HCT116 (cell line): ENCODE measurements at regions not wholly inside any gene's neighbourhood (a gene's known extent, or its start where the extent isn't known, plus 50 kb on each side); places are given as distances from the start of the nearest gene placed in this dataset.

Experiments used
- ATAC-seq: fragments of 200-7000 bp; cut with Tn5 transposase; 2 replicates; pipeline ENCODE4 v1.9.1; 2020; ENCODE audit warnings: mild to moderate bottlenecking, moderate library complexity
- BruUV-seq: library from RNA; stranded (reverse); fragments of 400-500 nt; replicated peaks from 2 replicates; lab custom pipeline; 2021; lab: Mats Ljungman, UMichigan
- CTCF ChIA-PET: fragments of 300-600 bp; sonication (Branson Sonifier 250); formaldehyde crosslinking; loops from one replicate; lab custom pipeline; 2021; ENCODE audit warnings: antibody characterized with exemption; lab: Charles Lee
- POLR2A ChIA-PET: fragments of 300-600, 350-600 bp; sonication (Branson Sonifier 250); formaldehyde crosslinking; loops from one replicate; lab custom pipeline; 2021; ENCODE audit warnings: antibody characterized with exemption; lab: Charles Lee
- RAD21 ChIA-PET, 2 experiments: fragments of 300-600 bp; sonication (Branson Sonifier 250); formaldehyde crosslinking; loops; one replicate each; lab custom pipeline; 2023; ENCODE audit warnings: low total read pairs in 2 of 2; ENCODE audit not compliant: uncharacterized antibody in 2 of 2, unreplicated experiment in 2 of 2, low non-redundant PET in 1 of 2; lab: Charles Lee
- DNase-seq: peaks from one replicate; pipeline ENCODE4 v3.0.0-alpha.2; 2010; ENCODE audit warnings: low read depth, low spot score
- H2AFZ ChIP-seq: fragments of 200-600 bp; shearing (Covaris generic), sonication (generic); 2 replicates; pipeline ENCODE4 v1.6.1; 2017; ENCODE audit warnings: low read depth, mixed run types, mixed read lengths, antibody characterized with exemption, low read length; ENCODE audit not compliant: poor library complexity, severe bottlenecking
- H3K27ac ChIP-seq: 2 replicates; pipeline ENCODE4 v1.5.1; 2012; ENCODE audit warnings: low read depth, low read length
- H3K27me3 ChIP-seq: fragments of 200-600 bp; sonication (generic); 2 replicates; pipeline ENCODE4 v1.6.1; 2016; ENCODE audit warnings: mixed run types, low read length, mixed read lengths; ENCODE audit not compliant: insufficient read depth
- H3K36me3 ChIP-seq, 2 experiments: fragments of 200-500 bp in 1 of 2; fragments of 200-600 bp in 1 of 2; sonication (Bioruptor generic) in 1 of 2; sonication (generic) in 1 of 2; 2 replicates each; pipeline versions ENCODE4 v1.5.1 to v1.6.1; 2014 to 2016; ENCODE audit warnings: low read length in 2 of 2, inconsistent platforms in 1 of 2, mixed read lengths in 1 of 2, mixed run types in 1 of 2; ENCODE audit not compliant: insufficient read depth in 2 of 2, control insufficient read depth in 1 of 2
- H3K4me1 ChIP-seq, 2 experiments: fragments of 200-600 bp in 1 of 2; sonication (generic) in 1 of 2; 2 replicates each; pipeline versions ENCODE4 v1.5.1 to v1.6.1; 2012 to 2017; ENCODE audit warnings: low read length in 2 of 2, inconsistent platforms in 1 of 2, mild to moderate bottlenecking in 1 of 2, mixed read lengths in 1 of 2, mixed run types in 1 of 2, moderate library complexity in 1 of 2; ENCODE audit not compliant: insufficient read depth in 2 of 2, control insufficient read depth in 1 of 2
- H3K4me2 ChIP-seq: fragments of 200-600 bp; sonication (generic); 2 replicates; pipeline ENCODE4 v1.6.1; 2017; ENCODE audit warnings: mixed run types, low read length, mixed read lengths
- H3K4me3 ChIP-seq, 2 experiments: fragments of 200-600 bp in 1 of 2; sonication (generic) in 1 of 2; replicated peaks in 1 of 2; 2 replicates each; pipeline ENCODE4 v1.5.1; 2011 to 2016; ENCODE audit warnings: low read length in 2 of 2, control low read depth in 1 of 2, low read depth in 1 of 2, mild to moderate bottlenecking in 1 of 2, mixed read lengths in 1 of 2, mixed run types in 1 of 2
- H3K79me2 ChIP-seq: fragments of 200-600 bp; sonication (generic); 2 replicates; pipeline ENCODE4 v1.6.1; 2017; ENCODE audit warnings: mild to moderate bottlenecking, mixed run types, low read length, moderate library complexity, mixed read lengths; ENCODE audit not compliant: insufficient read depth
- H3K9ac ChIP-seq: fragments of 200-600 bp; sonication (generic); 2 replicates; pipeline ENCODE4 v1.6.1; 2016; ENCODE audit warnings: low read length, mixed read lengths
- H3K9me2 ChIP-seq: fragments of 200-600 bp; sonication (generic), shearing (Covaris generic); 2 replicates; pipeline ENCODE4 v1.6.1; 2017; ENCODE audit warnings: mixed run types, mild to moderate bottlenecking, moderate library complexity; ENCODE audit not compliant: insufficient read depth
- H3K9me3 ChIP-seq, 2 experiments: fragments of 200-500 bp in 1 of 2; fragments of 200-600 bp in 1 of 2; sonication (Bioruptor generic) in 1 of 2; sonication (generic) in 1 of 2; 2 replicates each; pipeline ENCODE4 v1.6.1; 2014 to 2017; ENCODE audit warnings: low read length in 2 of 2, mixed read lengths in 2 of 2, inconsistent platforms in 1 of 2, low read depth in 1 of 2, mild to moderate bottlenecking in 1 of 2, mixed run types in 1 of 2, moderate library complexity in 1 of 2; ENCODE audit not compliant: control insufficient read depth in 1 of 2, insufficient read depth in 1 of 2
- H4K20me1 ChIP-seq: fragments of 200-600 bp; sonication (generic), shearing (Covaris generic); 2 replicates; pipeline ENCODE4 v1.6.1; 2017; ENCODE audit warnings: mixed run types, mild to moderate bottlenecking, moderate library complexity; ENCODE audit not compliant: insufficient read depth
- EZH2 ChIP-seq: fragments of 200-600 bp; sonication (generic); IDR thresholded peaks from 2 replicates; pipeline ENCODE4 v1.6.1; 2017; ENCODE audit warnings: antibody characterized with exemption, mixed run types
- MAX ChIP-seq: IDR thresholded peaks from 2 replicates; pipeline ENCODE4 v1.6.1; 2012
- RAD21 ChIP-seq: IDR thresholded peaks from 2 replicates; pipeline ENCODE4 v1.6.1; 2012; ENCODE audit warnings: low read depth, mild to moderate bottlenecking
- REST ChIP-seq: IDR thresholded peaks from 2 replicates; pipeline ENCODE4 v1.6.1; 2012; ENCODE audit warnings: low read depth
- SIN3A ChIP-seq: IDR thresholded peaks from 2 replicates; pipeline ENCODE4 v1.6.1; 2012; ENCODE audit warnings: low read depth
- SP1 ChIP-seq: IDR thresholded peaks from 2 replicates; pipeline ENCODE4 v1.6.1; 2012; ENCODE audit warnings: low read depth
- YY1 ChIP-seq: IDR thresholded peaks from 2 replicates; pipeline ENCODE4 v1.6.1; 2011; ENCODE audit warnings: low read length, low read depth, moderate library complexity, mild to moderate bottlenecking; ENCODE audit not compliant: insufficient replicate concordance; ENCODE audit errors: extremely low read depth
- ZBTB33 ChIP-seq: IDR thresholded peaks from 2 replicates; pipeline ENCODE4 v1.6.1; 2011; ENCODE audit warnings: mild to moderate bottlenecking, low read length, moderate library complexity; ENCODE audit not compliant: insufficient replicate concordance; ENCODE audit errors: extremely low read depth
- ZNF274 ChIP-seq: fragments of 200-500 bp; sonication (Bioruptor generic); IDR thresholded peaks from 2 replicates; pipeline ENCODE4 v1.6.1; 2014; ENCODE audit warnings: mild to moderate bottlenecking, low read depth, low read length, inconsistent platforms
- intact Hi-C: fragments of 100-400 bp; cut with micrococcal nuclease; formaldehyde crosslinking; loops from 2 replicates; pipeline ENCODE4 v1.10.0; 2022

GRCh38 chr1:4393191-4393590 lies 261.2 kb upstream of the AJAP1 start:
- Histone ChIP-seq H3K27me3 (no peaks in the 10 kb centered on the region), H3K4me1 (no peaks in the 10 kb centered on the region)
- TF ChIP-seq MAX (no peak), RAD21 (no peak), EZH2 (no peak), YY1 (no peak), ZNF274 (no peak), REST (no peak), SP1 (no peak), SIN3A (no peak), ZBTB33 (no peak)
- TF ChIP-seq, all 23 proteins: peak for 0
- ChIA-PET CTCF (no interaction called here), RAD21 (no interaction called here), POLR2A (no interaction called here)
- no peaks in the 10 kb centered on the region for H4K20me1 ChIP-seq
- ATAC-seq (no peak), DNase-seq (no peak)
- no peaks in the 10 kb centered on the region for H3K79me2 ChIP-seq
- BruUV-seq: no TSS peak
- intact Hi-C loops: no loop called here
- no peak overlapping the region for H3K4me3 ChIP-seq
- no peak overlapping the region for H3K27ac ChIP-seq
- H3K4me2 ChIP-seq: no peak overlapping the region
- H3K9ac ChIP-seq: no peak overlapping the region
- H3K9me3 ChIP-seq: no peaks in the 10 kb centered on the region
- no peak overlapping the region for H2AFZ ChIP-seq
- no peaks in the 10 kb centered on the region for H3K9me2 ChIP-seq
- no peaks in the 10 kb centered on the region for H3K36me3 ChIP-seq
